OCI-LY1 (cell line): ENCODE measurements at regions not wholly inside any gene's neighbourhood (a gene's known extent, or its start where the extent isn't known, plus 50 kb on each side); places are given as distances from the start of the nearest gene placed in this dataset.

ENCODE experiments used
- H2AFZ ChIP-seq: fragments of 200-600 bp; sonication (generic), shearing (Covaris generic); 2 replicates; pipeline ENCODE4 v1.6.0; 2014; ENCODE audit warnings: antibody characterized with exemption, mild to moderate bottlenecking, low read length
- H3F3A ChIP-seq: fragments of 200-600 bp; sonication (generic), shearing (Covaris generic); 2 replicates; pipeline ENCODE4 v1.6.0; 2014; ENCODE audit warnings: mild to moderate bottlenecking, antibody characterized with exemption, low read length, moderate library complexity; ENCODE audit not compliant: insufficient read depth
- H3K27ac ChIP-seq: fragments of 200-600 bp; sonication (generic); 2 replicates; pipeline ENCODE4 v1.5.1; 2014; ENCODE audit warnings: low read length, mixed run types, mild to moderate bottlenecking, low read depth; ENCODE audit not compliant: poor library complexity, severe bottlenecking
- H3K27me3 ChIP-seq: fragments of 200-600 bp; sonication (generic); 2 replicates; pipeline ENCODE4 v1.6.0; 2014; ENCODE audit warnings: antibody characterized with exemption, mild to moderate bottlenecking, low read length, moderate library complexity; ENCODE audit not compliant: insufficient read depth
- H3K36me3 ChIP-seq: fragments of 200-600 bp; sonication (generic); 2 replicates; pipeline ENCODE4 v1.6.1; 2014; ENCODE audit warnings: mild to moderate bottlenecking, antibody characterized with exemption, low read length, moderate library complexity, mixed read lengths; ENCODE audit not compliant: insufficient read depth
- H3K4me1 ChIP-seq: fragments of 200-600 bp; sonication (generic); 2 replicates; pipeline ENCODE4 v1.5.1; 2014; ENCODE audit warnings: mild to moderate bottlenecking, low read length, moderate library complexity; ENCODE audit not compliant: insufficient read depth, severe bottlenecking
- H3K4me2 ChIP-seq: fragments of 200-600 bp; sonication (generic), shearing (Covaris generic); 2 replicates; pipeline ENCODE4 v1.6.1; 2014; ENCODE audit warnings: low read length
- H3K4me3 ChIP-seq: fragments of 200-600 bp; sonication (generic); 2 replicates; pipeline ENCODE4 v1.5.1; 2014; ENCODE audit warnings: low read length, low read depth, mild to moderate bottlenecking, mixed read lengths; ENCODE audit not compliant: poor library complexity, severe bottlenecking
- H3K79me2 ChIP-seq: fragments of 200-600 bp; shearing (Covaris generic); 2 replicates; pipeline ENCODE4 v1.6.1; 2016; ENCODE audit warnings: mixed run types, low read length, mixed read lengths; ENCODE audit not compliant: insufficient read depth
- H3K9ac ChIP-seq: fragments of 200-600 bp; sonication (generic), shearing (Covaris generic); 2 replicates; pipeline ENCODE4 v1.6.1; 2014; ENCODE audit warnings: mild to moderate bottlenecking, low read length, mixed read lengths
- H3K9me2 ChIP-seq: fragments of 200-600 bp; sonication (generic), shearing (Covaris generic); 2 replicates; pipeline ENCODE4 v1.6.1; 2014; ENCODE audit warnings: low read depth, mild to moderate bottlenecking, low read length, mixed read lengths
- H3K9me3 ChIP-seq: fragments of 200-600 bp; shearing (Covaris generic); 2 replicates; pipeline ENCODE4 v1.6.1; 2014; ENCODE audit warnings: low read length, mixed read lengths
- H4K20me1 ChIP-seq: fragments of 200-600 bp; sonication (generic), shearing (Covaris generic); 2 replicates; pipeline ENCODE4 v1.6.0; 2016; ENCODE audit warnings: mild to moderate bottlenecking, low read length; ENCODE audit not compliant: insufficient read depth
- CTCF ChIP-seq: fragments of 200-600 bp; sonication (generic), shearing (Covaris generic); IDR thresholded peaks from 2 replicates; pipeline ENCODE4 v1.5.1; 2017; ENCODE audit warnings: mild to moderate bottlenecking, antibody characterized with exemption, low read length, moderate library complexity, mixed read lengths
- EZH2 ChIP-seq: fragments of 200-600 bp; sonication (generic), shearing (Covaris generic); IDR thresholded peaks from 2 replicates; pipeline ENCODE4 v1.8.0; 2017; ENCODE audit warnings: borderline replicate concordance, mixed run types, mild to moderate bottlenecking, antibody characterized with exemption, low read length, moderate library complexity, mixed read lengths

- Histone ChIP-seq H3K4me1 (peaks cover 17% of the 10 kb centered on the region), H3K4me3 (no peak overlapping the region), H3K36me3 (no peaks in the 10 kb centered on the region), H3K27me3 (no peaks in the 10 kb centered on the region), H3K4me2 (no peak overlapping the region), H3K9ac (no peak overlapping the region), H3F3A (no peaks in the 10 kb centered on the region), H3K27ac (no peak overlapping the region), H3K79me2 (no peaks in the 10 kb centered on the region), H2AFZ (no peak overlapping the region), H4K20me1 (no peaks in the 10 kb centered on the region), H3K9me2 (no peaks in the 10 kb centered on the region), H3K9me3 (no peaks in the 10 kb centered on the region)
- TF ChIP-seq CTCF (no peak), EZH2 (no peak)
These were observed 251.2 kb upstream of the ZPLD1 start for GRCh38 chr3:102183623-102184022.

- Histone ChIP-seq H3K4me3 (no peak overlapping the region), H2AFZ (no peak overlapping the region), H3K4me2 (no peak overlapping the region), H3K79me2 (no peaks in the 10 kb centered on the region), H3K27me3 (no peaks in the 10 kb centered on the region), H3K9ac (no peak overlapping the region), H3F3A (no peaks in the 10 kb centered on the region), H3K36me3 (no peaks in the 10 kb centered on the region), H3K27ac (no peak overlapping the region), H4K20me1 (no peaks in the 10 kb centered on the region), H3K9me3 (no peaks in the 10 kb centered on the region), H3K4me1 (no peaks in the 10 kb centered on the region), H3K9me2 (no peaks in the 10 kb centered on the region)
- TF ChIP-seq CTCF (no peak), EZH2 (no peak)
These were observed 245.3 kb upstream of the ZPLD1 start for GRCh38 chr3:102189541-102189940.

DNA sequence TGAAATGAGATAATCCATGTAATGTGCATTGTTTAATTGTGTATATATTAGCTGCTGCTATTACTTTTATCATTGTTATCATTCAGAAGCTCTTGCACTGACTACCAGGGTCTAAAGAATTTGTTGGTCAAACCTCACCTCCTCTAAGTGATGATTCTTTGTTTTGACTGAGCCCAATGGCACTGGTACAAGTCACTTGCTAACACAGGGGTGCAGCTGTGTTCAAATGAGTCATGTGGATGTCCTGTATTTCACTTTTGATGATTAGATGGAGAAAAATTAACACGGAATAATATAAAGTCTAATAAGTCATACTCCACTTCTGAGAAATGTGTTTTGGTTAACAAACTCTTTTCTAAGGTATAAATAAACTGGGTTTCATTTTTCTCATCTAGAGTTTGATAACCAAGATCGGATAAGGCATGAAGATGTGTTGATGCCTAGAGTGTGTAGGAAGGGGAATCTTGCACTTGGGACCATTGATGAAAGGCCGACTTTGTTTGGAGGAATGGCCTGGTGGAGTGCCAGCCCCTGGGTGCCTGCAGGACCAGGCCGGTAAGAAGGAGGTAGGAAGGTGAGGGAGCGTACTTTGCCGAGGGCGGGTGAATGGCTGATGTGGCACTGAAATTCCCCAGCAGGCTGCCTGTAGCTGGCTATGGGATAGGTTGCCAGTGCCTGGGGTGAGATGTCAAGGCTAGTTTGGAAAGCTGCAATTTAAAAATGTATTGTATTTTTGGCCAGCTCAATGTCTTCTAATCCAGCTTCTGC lies 244.7 kb upstream of the ZPLD1 start:
- Histone ChIP-seq H3K27ac (no peak overlapping the region), H3K36me3 (no peaks in the 10 kb centered on the region), H4K20me1 (no peaks in the 10 kb centered on the region), H3K4me2 (no peak overlapping the region), H3K9me3 (no peaks in the 10 kb centered on the region), H3K4me1 (no peaks in the 10 kb centered on the region), H3K4me3 (no peak overlapping the region), H2AFZ (no peak overlapping the region), H3K9me2 (no peaks in the 10 kb centered on the region), H3K27me3 (no peaks in the 10 kb centered on the region), H3F3A (no peaks in the 10 kb centered on the region), H3K9ac (no peak overlapping the region), H3K79me2 (no peaks in the 10 kb centered on the region)
- TF ChIP-seq CTCF (no peak), EZH2 (no peak)
